ENCODE measurements at regions not wholly inside any gene's neighbourhood (a gene's known extent, or its start where the extent isn't known, plus 50 kb on each side); places are given as distances from the start of the nearest gene placed in this dataset.

DNA sequence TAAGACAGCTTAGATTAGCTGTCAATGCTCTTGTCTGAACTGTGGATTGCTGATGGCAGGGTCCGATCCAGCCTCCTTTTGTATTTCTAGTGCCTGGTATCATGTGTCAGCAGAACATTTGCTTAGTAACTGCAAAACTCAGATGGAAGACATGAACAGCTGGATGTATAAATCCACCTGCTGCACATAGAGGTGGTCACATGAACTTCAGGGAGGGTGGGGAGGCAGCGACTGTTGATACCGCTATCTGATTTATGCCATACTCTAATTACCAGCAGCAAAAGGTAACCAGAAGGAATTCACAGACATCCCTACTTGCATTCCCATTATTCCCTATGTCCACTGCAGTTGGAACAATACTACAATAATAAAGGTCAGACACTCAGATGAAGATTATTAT, 1036.5 kb downstream of the NLGN4Y start:
- intact Hi-C loops (cut with micrococcal nuclease): no loop called here
- CTCF ChIA-PET: no interaction called here
- POLR2A ChIA-PET: no interaction called here
- Mint-ChIP-seq H3K27me3 (no peaks in the 10 kb centered on the region), H3K36me3 (ENCODE audit: low read depth) (no peaks in the 10 kb centered on the region), H3K4me3 (no peak overlapping the region), H3K4me1 (ENCODE audit: low read depth) (no peaks in the 10 kb centered on the region), H3K27ac (no peak overlapping the region), H3K9me3 (no peaks in the 10 kb centered on the region)
- TF ChIP-seq, protein P1, sequence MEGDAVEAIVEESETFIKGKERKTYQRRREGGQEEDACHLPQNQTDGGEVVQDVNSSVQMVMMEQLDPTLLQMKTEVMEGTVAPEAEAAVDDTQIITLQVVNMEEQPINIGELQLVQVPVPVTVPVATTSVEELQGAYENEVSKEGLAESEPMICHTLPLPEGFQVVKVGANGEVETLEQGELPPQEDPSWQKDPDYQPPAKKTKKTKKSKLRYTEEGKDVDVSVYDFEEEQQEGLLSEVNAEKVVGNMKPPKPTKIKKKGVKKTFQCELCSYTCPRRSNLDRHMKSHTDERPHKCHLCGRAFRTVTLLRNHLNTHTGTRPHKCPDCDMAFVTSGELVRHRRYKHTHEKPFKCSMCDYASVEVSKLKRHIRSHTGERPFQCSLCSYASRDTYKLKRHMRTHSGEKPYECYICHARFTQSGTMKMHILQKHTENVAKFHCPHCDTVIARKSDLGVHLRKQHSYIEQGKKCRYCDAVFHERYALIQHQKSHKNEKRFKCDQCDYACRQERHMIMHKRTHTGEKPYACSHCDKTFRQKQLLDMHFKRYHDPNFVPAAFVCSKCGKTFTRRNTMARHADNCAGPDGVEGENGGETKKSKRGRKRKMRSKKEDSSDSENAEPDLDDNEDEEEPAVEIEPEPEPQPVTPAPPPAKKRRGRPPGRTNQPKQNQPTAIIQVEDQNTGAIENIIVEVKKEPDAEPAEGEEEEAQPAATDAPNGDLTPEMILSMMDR (IDR thresholded peaks at IDR 0.05): no peak
- DNase-seq: no peak
- no peak for ATAC-seq

DNA sequence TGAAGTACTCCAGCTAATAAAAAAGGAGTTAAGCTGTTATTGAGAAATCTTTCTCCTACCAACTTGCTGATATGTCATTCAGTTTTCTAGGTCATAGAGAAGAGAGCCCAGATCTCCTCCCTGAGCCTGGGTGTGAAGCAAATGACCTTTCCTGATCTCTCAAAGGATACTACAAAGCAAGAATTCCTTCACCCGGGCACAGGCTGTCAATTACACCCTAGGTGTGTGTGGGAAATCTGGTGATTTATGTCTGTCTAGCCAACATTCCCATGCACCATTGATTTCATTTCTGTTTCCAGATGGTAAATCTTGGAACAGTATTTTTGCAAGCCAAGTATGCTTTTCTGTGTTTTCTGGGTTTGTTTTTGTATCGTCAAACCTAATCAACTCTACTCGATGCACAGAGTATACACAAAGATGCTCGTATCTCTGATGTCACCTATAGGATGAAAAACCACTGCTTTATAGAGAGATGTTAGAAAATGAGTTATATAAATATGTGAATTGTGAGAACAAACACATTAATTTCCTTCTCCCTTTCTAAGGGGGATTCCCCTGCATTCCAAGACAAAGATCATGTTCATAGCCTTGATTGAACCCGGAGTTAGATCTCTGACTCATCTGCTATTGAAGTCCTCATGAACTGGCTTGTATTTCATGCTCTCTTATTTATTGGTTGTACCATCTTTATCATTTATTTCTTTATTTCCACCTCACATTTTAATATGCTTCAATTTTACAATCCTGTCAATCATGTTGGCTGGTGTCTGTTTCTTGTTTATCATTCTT, 1037.4 kb downstream of the NLGN4Y start:
- no peaks in the 10 kb centered on the region for H3K27me3 Mint-ChIP-seq
- no peaks in the 10 kb centered on the region for H3K36me3 Mint-ChIP-seq (ENCODE audit: low read depth)
- ChIA-PET POLR2A (no interaction called here), CTCF (no interaction called here)
- H3K9me3 Mint-ChIP-seq: no peaks in the 10 kb centered on the region
- intact Hi-C loops (cut with micrococcal nuclease): no loop called here
- no peak overlapping the region for H3K4me3 Mint-ChIP-seq
- DNase-seq (no peak), ATAC-seq (no peak)
- no peak overlapping the region for H3K27ac Mint-ChIP-seq
- no peaks in the 10 kb centered on the region for H3K4me1 Mint-ChIP-seq (ENCODE audit: low read depth)
- TF ChIP-seq, protein P1 (IDR thresholded peaks at IDR 0.05): no peak

DNA sequence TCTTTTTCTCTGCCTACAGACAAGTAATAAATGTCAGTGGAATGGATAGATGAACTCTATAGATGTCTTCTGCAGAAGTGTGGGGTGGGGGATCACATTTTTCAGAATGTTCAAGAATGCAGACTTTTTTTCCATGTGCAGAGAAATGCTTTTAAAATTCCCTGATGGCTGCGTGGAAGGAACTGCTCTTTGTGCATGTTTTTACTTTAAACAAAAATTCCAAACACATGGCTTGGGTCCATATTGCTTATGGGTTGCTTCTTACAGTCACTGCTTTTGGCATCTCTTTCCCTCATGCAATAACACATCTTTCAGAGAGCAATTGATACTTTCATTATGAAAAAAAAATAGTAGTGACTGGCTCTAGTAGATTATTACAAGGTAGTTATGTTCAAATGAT, 1053.6 kb downstream of the NLGN4Y start:
- TF ChIP-seq, protein P1 (IDR thresholded peaks at IDR 0.05): no peak
- no peak overlapping the region for H3K27ac Mint-ChIP-seq
- no peaks in the 10 kb centered on the region for H3K4me1 Mint-ChIP-seq (ENCODE audit: low read depth)
- no peaks in the 10 kb centered on the region for H3K9me3 Mint-ChIP-seq
- no peak overlapping the region for H3K4me3 Mint-ChIP-seq
- ChIA-PET CTCF (no interaction called here), POLR2A (no interaction called here)
- H3K27me3 Mint-ChIP-seq: no peaks in the 10 kb centered on the region
- DNase-seq (no peak), ATAC-seq (no peak)
- no peaks in the 10 kb centered on the region for H3K36me3 Mint-ChIP-seq (ENCODE audit: low read depth)
- intact Hi-C loops (cut with micrococcal nuclease): no loop called here

DNA sequence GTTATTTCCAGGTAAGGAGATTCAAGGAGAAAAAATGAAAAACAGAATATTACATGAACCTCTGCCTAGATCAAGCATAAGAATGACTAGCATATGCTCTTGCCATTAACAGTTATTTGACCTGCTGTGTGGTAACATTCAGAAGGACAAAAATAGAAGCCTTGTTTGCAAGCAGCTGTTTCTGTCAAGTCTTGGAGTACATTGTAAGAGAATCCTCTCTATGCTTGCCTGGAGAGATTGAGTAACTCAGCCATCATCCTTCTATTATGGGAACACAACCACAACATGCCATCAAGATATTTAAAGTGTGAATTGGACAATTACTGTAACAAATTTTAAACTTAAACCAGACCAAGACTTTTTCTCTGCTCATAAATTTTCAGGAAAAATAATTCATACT, 1054.4 kb downstream of the NLGN4Y start:
- no peaks in the 10 kb centered on the region for H3K36me3 Mint-ChIP-seq (ENCODE audit: low read depth)
- ATAC-seq (no peak), DNase-seq (no peak)
- no peaks in the 10 kb centered on the region for H3K9me3 Mint-ChIP-seq
- TF ChIP-seq, protein P1 (IDR thresholded peaks at IDR 0.05): no peak
- H3K4me3 Mint-ChIP-seq: no peak overlapping the region
- ChIA-PET POLR2A (no interaction called here), CTCF (no interaction called here)
- no peaks in the 10 kb centered on the region for H3K27me3 Mint-ChIP-seq
- no peak overlapping the region for H3K27ac Mint-ChIP-seq
- H3K4me1 Mint-ChIP-seq (ENCODE audit: low read depth): no peaks in the 10 kb centered on the region
- intact Hi-C loops (cut with micrococcal nuclease): no loop called here

GRCh38 chrY:15579245-15579644, 1054.9 kb downstream of the NLGN4Y start:
- Mint-ChIP-seq H3K4me3 (no peak overlapping the region), H3K9me3 (no peaks in the 10 kb centered on the region), H3K27me3 (no peaks in the 10 kb centered on the region), H3K36me3 (ENCODE audit: low read depth) (no peaks in the 10 kb centered on the region), H3K27ac (no peak overlapping the region), H3K4me1 (ENCODE audit: low read depth) (no peaks in the 10 kb centered on the region)
- POLR2A ChIA-PET: no interaction called here
- TF ChIP-seq, protein P1 (IDR thresholded peaks at IDR 0.05): no peak
- no peak for ATAC-seq
- no peak for DNase-seq
- intact Hi-C loops (cut with micrococcal nuclease): no loop called here
- CTCF ChIA-PET: no interaction called here

Data from activated CD8-positive, alpha-beta T cell treated with anti-CD3 and anti-CD28 coated beads for 36 hours (primary cell).